Smooth muscle cell (in vitro differentiated cells): ENCODE measurements at regions not wholly inside any gene's neighbourhood (a gene's known extent, or its start where the extent isn't known, plus 50 kb on each side); places are given as distances from the start of the nearest gene placed in this dataset.

ENCODE experiments used
- DNase-seq: peaks from one replicate; lab custom pipeline; 2025; ENCODE audit not compliant: unreplicated experiment; lab: John Stamatoyannopoulos, UW
- H2AFZ ChIP-seq: fragments of 200-600 bp; sonication (generic); 2 replicates; pipeline ENCODE4 v1.6.0; 2016; ENCODE audit warnings: antibody characterized with exemption, low read depth, mild to moderate bottlenecking
- H3F3A ChIP-seq: fragments of 200-600 bp; sonication (generic); 2 replicates; pipeline ENCODE4 v1.6.0; 2017; ENCODE audit warnings: antibody characterized with exemption, low read depth
- H3K27ac ChIP-seq: fragments of 200-600 bp; sonication (generic); 2 replicates; pipeline ENCODE4 v1.5.1; 2016; ENCODE audit warnings: low read depth, mild to moderate bottlenecking
- H3K27me3 ChIP-seq: fragments of 200-600 bp; sonication (generic); 2 replicates; pipeline ENCODE4 v1.6.1; 2016; ENCODE audit warnings: low read depth, mild to moderate bottlenecking
- H3K36me3 ChIP-seq: fragments of 200-600 bp; sonication (generic); 2 replicates; pipeline ENCODE4 v1.5.1; 2016; ENCODE audit warnings: low read depth
- H3K4me1 ChIP-seq: fragments of 200-600 bp; sonication (generic); 2 replicates; pipeline ENCODE4 v1.5.1; 2016; ENCODE audit warnings: low read depth
- H3K4me2 ChIP-seq: fragments of 200-600 bp; sonication (generic); 2 replicates; pipeline ENCODE4 v1.6.0; 2016; ENCODE audit warnings: mild to moderate bottlenecking
- H3K4me3 ChIP-seq: fragments of 200-600 bp; sonication (generic); 2 replicates; pipeline ENCODE4 v1.5.1; 2016; ENCODE audit warnings: mild to moderate bottlenecking
- H3K79me2 ChIP-seq: fragments of 200-600 bp; sonication (generic); 2 replicates; pipeline ENCODE4 v1.6.0; 2016; ENCODE audit warnings: low read depth, mild to moderate bottlenecking
- H3K9ac ChIP-seq: fragments of 200-600 bp; sonication (generic); 2 replicates; pipeline ENCODE4 v1.6.0; 2016; ENCODE audit warnings: low read depth
- H3K9me3 ChIP-seq: fragments of 200-600 bp; sonication (generic); replicated peaks from 2 replicates; pipeline ENCODE4 v1.5.1; 2016; ENCODE audit warnings: low read depth
- H4K20me1 ChIP-seq: fragments of 200-600 bp; sonication (generic); 2 replicates; pipeline ENCODE4 v1.6.0; 2016; ENCODE audit warnings: low read depth
- CTCF ChIP-seq: fragments of 200-600 bp; sonication (generic); IDR thresholded peaks from 2 replicates; pipeline ENCODE4 v1.5.1; 2017; ENCODE audit warnings: borderline replicate concordance, mild to moderate bottlenecking, antibody characterized with exemption; ENCODE audit not compliant: insufficient read depth, poor library complexity, severe bottlenecking
- WGBS: methylation state at CpG from one replicate; pipeline ENCODE4 v1.1.7; 2016; ENCODE audit warnings: low lambda C conversion rate; 5-methylcytosine and 5-hydroxymethylcytosine counted together

GRCh38 chr11:11003226-11003625 lies 145.4 kb upstream of the ZBED5 start:
- Histone ChIP-seq H3K4me1 (no peaks in the 10 kb centered on the region), H3K9me3 (no peaks in the 10 kb centered on the region), H3K9ac (no peak overlapping the region), H4K20me1 (no peaks in the 10 kb centered on the region), H3K36me3 (no peaks in the 10 kb centered on the region), H3K4me3 (no peak overlapping the region), H3K27me3 (peaks cover 3% of the 10 kb centered on the region), H2AFZ (no peak overlapping the region), H3F3A (no peaks in the 10 kb centered on the region), H3K27ac (no peak overlapping the region), H3K79me2 (no peaks in the 10 kb centered on the region), H3K4me2 (no peak overlapping the region)
- no peak for TF ChIP-seq CTCF
- DNase-seq = no peak
- 44% methylated on average over 3 of the region's 3 CpGs for WGBS

GRCh38 chr11:11000579-11001283 lies 142.9 kb upstream of the ZBED5 start:
- H3K36me3 ChIP-seq = no peaks in the 10 kb centered on the region

DNA sequence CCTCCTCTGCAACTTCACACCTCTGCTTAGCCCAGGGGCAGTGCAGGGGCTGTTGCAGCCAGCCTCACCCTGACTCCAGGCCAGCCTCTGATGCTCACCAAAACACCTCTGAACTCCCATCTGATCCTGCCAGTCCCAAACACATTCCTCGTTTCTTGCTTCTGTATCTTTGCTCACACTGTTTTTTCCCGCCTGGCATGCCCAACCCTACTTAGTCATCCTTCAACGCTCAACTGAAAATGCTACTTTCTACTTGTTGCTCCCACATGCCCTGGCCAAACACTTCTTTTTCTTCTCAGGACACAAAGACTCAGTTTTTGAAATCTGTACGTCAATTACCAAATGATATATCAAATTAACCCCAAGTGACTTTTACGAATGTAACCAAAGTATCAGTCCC lies 140.8 kb upstream of the ZBED5 start:
- H3K4me3 ChIP-seq = no peak overlapping the region
- TF ChIP-seq CTCF = no peak
- no peak overlapping the region for H3K9ac ChIP-seq
- DNase-seq = no peak
- no peaks in the 10 kb centered on the region for H3K4me1 ChIP-seq
- H3K27ac ChIP-seq = no peak overlapping the region
- no peak overlapping the region for H3K4me2 ChIP-seq
- no peak overlapping the region for H2AFZ ChIP-seq
- no peaks in the 10 kb centered on the region for H3K9me3 ChIP-seq
- no peaks in the 10 kb centered on the region for H4K20me1 ChIP-seq
- WGBS = 69% methylated on average over 5 of the region's 5 CpGs
- H3K36me3 ChIP-seq = no peaks in the 10 kb centered on the region
- no peaks in the 10 kb centered on the region for H3K79me2 ChIP-seq
- H3F3A ChIP-seq = no peaks in the 10 kb centered on the region
- peaks cover 11% of the 10 kb centered on the region for H3K27me3 ChIP-seq

More at GRCh38 chr11:11000579-11001283, 142.9 kb upstream of the ZBED5 start:
- no peak for DNase-seq
- Histone ChIP-seq H3K27ac (no peak overlapping the region), H4K20me1 (no peaks in the 10 kb centered on the region), H2AFZ (no peak overlapping the region), H3K4me1 (no peaks in the 10 kb centered on the region), H3K9ac (no peak overlapping the region), H3K4me2 (no peak overlapping the region), H3K4me3 (no peak overlapping the region), H3K27me3 (peaks cover 11% of the 10 kb centered on the region), H3K79me2 (no peaks in the 10 kb centered on the region), H3F3A (no peaks in the 10 kb centered on the region), H3K9me3 (no peaks in the 10 kb centered on the region)
- 85% methylated on average over 7 of the region's 7 CpGs for WGBS
- TF ChIP-seq CTCF = no peak

- Histone ChIP-seq H3K36me3 (no peaks in the 10 kb centered on the region), H3K4me3 (no peak overlapping the region), H3K9ac (no peak overlapping the region), H3K4me1 (no peaks in the 10 kb centered on the region), H3K4me2 (no peak overlapping the region), H2AFZ (no peak overlapping the region), H3K27me3 (peaks cover 11% of the 10 kb centered on the region), H4K20me1 (no peaks in the 10 kb centered on the region), H3F3A (no peaks in the 10 kb centered on the region), H3K79me2 (no peaks in the 10 kb centered on the region), H3K27ac (no peak overlapping the region), H3K9me3 (no peaks in the 10 kb centered on the region)
- WGBS = 94% methylated on average over 1 of the region's 1 CpG
- DNase-seq = no peak
- no peak for TF ChIP-seq CTCF
Measured at GRCh38 chr11:10996678-10997077, 138.8 kb upstream of the ZBED5 start.
